ENCODE measurements at regions not wholly inside any gene's neighbourhood (a gene's known extent, or its start where the extent isn't known, plus 50 kb on each side); places are given as distances from the start of the nearest gene placed in this dataset.

- no peak for DNase-seq
These were observed 691.8 kb downstream of the TSN start for GRCh38 chr2:122447237-122447636.

- DNase-seq: no peak
These were observed 695.6 kb downstream of the TSN start for GRCh38 chr2:122451040-122451439.

- no peak for DNase-seq
These were observed 696.2 kb downstream of the TSN start for GRCh38 chr2:122451697-122452096.

GRCh38 chr2:122469147-122469546 lies 713.7 kb downstream of the TSN start:
- DNase-seq: no peak

GRCh38 chr2:122471753-122472152 lies 716.3 kb downstream of the TSN start:
- DNase-seq: no peak

GRCh38 chr2:122478117-122478516 lies 722.7 kb downstream of the TSN start:
- no peak for DNase-seq

GRCh38 chr2:122478771-122479170 lies 723.3 kb downstream of the TSN start:
- DNase-seq: no peak

- no peak for DNase-seq
These were observed 725.2 kb downstream of the TSN start for GRCh38 chr2:122480501-122481243.

GRCh38 chr2:122481244-122481622 lies 725.8 kb downstream of the TSN start:
- no peak for DNase-seq

GRCh38 chr2:122481717-122482116 lies 726.3 kb downstream of the TSN start:
- DNase-seq: no peak

- no peak for DNase-seq
These were observed 730.6 kb downstream of the TSN start for GRCh38 chr2:122486086-122486485.

- no peak for DNase-seq
These were observed 731.4 kb downstream of the TSN start for GRCh38 chr2:122486705-122487415.

- DNase-seq: no peak
These were observed 735.6 kb downstream of the TSN start for GRCh38 chr2:122491011-122491410.

GRCh38 chr2:122500316-122501105 lies 745.1 kb downstream of the TSN start:
- no peak for DNase-seq

GRCh38 chr2:122506620-122507019 lies 751.2 kb downstream of the TSN start:
- DNase-seq: no peak

GRCh38 chr2:122507261-122507660 lies 751.8 kb downstream of the TSN start:
- DNase-seq: no peak

GRCh38 chr2:122512091-122512490 lies 756.6 kb downstream of the TSN start:
- DNase-seq: no peak

GRCh38 chr2:122514451-122514996 lies 759.1 kb downstream of the TSN start:
- DNase-seq: no peak

- no peak for DNase-seq
These were observed 760.4 kb downstream of the TSN start for GRCh38 chr2:122515731-122516290.

- DNase-seq: no peak
These were observed 761.3 kb downstream of the TSN start for GRCh38 chr2:122516775-122517174.

- no peak for DNase-seq
These were observed 763.9 kb downstream of the TSN start for GRCh38 chr2:122519366-122519765.

GRCh38 chr2:122519821-122520611 lies 764.6 kb downstream of the TSN start:
- DNase-seq: no peak

Data from activated CD4-positive, CD25-positive, alpha-beta regulatory T cell (primary cell).